HG03520 (cell line): ENCODE measurements at regions not wholly inside any gene's neighbourhood (a gene's known extent, or its start where the extent isn't known, plus 50 kb on each side); places are given as distances from the start of the nearest gene placed in this dataset.
"Not testable (repeated sequence)": the region's sequence is repeated elsewhere in the genome, so short reads cannot be mapped to it uniquely, and the experiment has no call there.

Experiments
- ATAC-seq: cut with Tn5 transposase; IDR thresholded peaks from one replicate; pipeline ENCODE4 v1.9.1; 2021; ENCODE audit warnings: mild to moderate bottlenecking, moderate library complexity; ENCODE audit not compliant: unreplicated experiment

GRCh38 chr6:121634586-121634985, 199.1 kb downstream of the GJA1 start:
- not testable (repeated sequence) for ATAC-seq

- ATAC-seq, result no peak
Measured at GRCh38 chr6:121635355-121635754, 199.9 kb downstream of the GJA1 start.

- ATAC-seq, result not testable (repeated sequence)
Measured at GRCh38 chr6:121636217-121636616, 200.8 kb downstream of the GJA1 start.

GRCh38 chr6:121639021-121639420, 203.6 kb downstream of the GJA1 start:
- ATAC-seq, result no peak

- ATAC-seq, result no peak
Measured at GRCh38 chr6:121641158-121641557, 205.7 kb downstream of the GJA1 start.

- no peak for ATAC-seq
Measured at GRCh38 chr6:121645100-121645745, 209.8 kb downstream of the GJA1 start.

GRCh38 chr6:121647905-121648304, 212.5 kb downstream of the GJA1 start:
- ATAC-seq, result no peak

- ATAC-seq, result no peak
Measured at GRCh38 chr6:121649951-121650350, 214.5 kb downstream of the GJA1 start.

GRCh38 chr6:121651420-121651819, 216.0 kb downstream of the GJA1 start:
- ATAC-seq, result no peak

- no peak for ATAC-seq
Measured at GRCh38 chr6:121652223-121652622, 216.8 kb downstream of the GJA1 start.

- ATAC-seq, result no peak
Measured at GRCh38 chr6:121652726-121653623, 217.5 kb downstream of the GJA1 start.

- no peak for ATAC-seq
Measured at GRCh38 chr6:121653624-121654008, 218.2 kb downstream of the GJA1 start.

GRCh38 chr6:121657972-121658371, 222.5 kb downstream of the GJA1 start:
- no peak for ATAC-seq

- no peak for ATAC-seq
Measured at GRCh38 chr6:121660277-121660676, 224.8 kb downstream of the GJA1 start.

- no peak for ATAC-seq
Measured at GRCh38 chr6:121663292-121663810, 227.9 kb downstream of the GJA1 start.

GRCh38 chr6:121664158-121664557, 228.7 kb downstream of the GJA1 start:
- ATAC-seq, result no peak

GRCh38 chr6:121666814-121667213, 231.4 kb downstream of the GJA1 start:
- no peak for ATAC-seq

GRCh38 chr6:121668259-121668658, 232.8 kb downstream of the GJA1 start:
- ATAC-seq, result no peak

GRCh38 chr6:121670511-121670910, 235.1 kb downstream of the GJA1 start:
- no peak for ATAC-seq

- no peak for ATAC-seq
Measured at GRCh38 chr6:121677571-121677970, 242.1 kb downstream of the GJA1 start.

GRCh38 chr6:121678245-121678644, 242.8 kb downstream of the GJA1 start:
- ATAC-seq, result no peak

GRCh38 chr6:121680058-121680457, 244.6 kb downstream of the GJA1 start:
- no peak for ATAC-seq
